GM21528 (cell line): ENCODE measurements at regions not wholly inside any gene's neighbourhood (a gene's known extent, or its start where the extent isn't known, plus 50 kb on each side); places are given as distances from the start of the nearest gene placed in this dataset.
"Not testable (repeated sequence)": the region's sequence is repeated elsewhere in the genome, so short reads cannot be mapped to it uniquely, and the experiment has no call there.

Experiments used
- ATAC-seq: cut with Tn5 transposase; IDR thresholded peaks from one replicate; pipeline ENCODE4 v1.9.1; 2021; ENCODE audit warnings: mild to moderate bottlenecking, moderate library complexity; ENCODE audit not compliant: unreplicated experiment, low FRiP score

- no peak for ATAC-seq
Measured at GRCh38 chr3:124132813-124133212, 140.9 kb upstream of the ROPN1 start.

GRCh38 chr3:124133366-124133940 is 141.5 kb upstream of the ROPN1 start:
- no peak for ATAC-seq

- no peak for ATAC-seq
Measured at GRCh38 chr3:124137216-124137615, 145.3 kb upstream of the ROPN1 start.

GRCh38 chr3:124138148-124138547 is 146.2 kb upstream of the ROPN1 start:
- no peak for ATAC-seq

GRCh38 chr3:124140746-124141145 is 148.8 kb upstream of the ROPN1 start:
- no peak for ATAC-seq

DNA sequence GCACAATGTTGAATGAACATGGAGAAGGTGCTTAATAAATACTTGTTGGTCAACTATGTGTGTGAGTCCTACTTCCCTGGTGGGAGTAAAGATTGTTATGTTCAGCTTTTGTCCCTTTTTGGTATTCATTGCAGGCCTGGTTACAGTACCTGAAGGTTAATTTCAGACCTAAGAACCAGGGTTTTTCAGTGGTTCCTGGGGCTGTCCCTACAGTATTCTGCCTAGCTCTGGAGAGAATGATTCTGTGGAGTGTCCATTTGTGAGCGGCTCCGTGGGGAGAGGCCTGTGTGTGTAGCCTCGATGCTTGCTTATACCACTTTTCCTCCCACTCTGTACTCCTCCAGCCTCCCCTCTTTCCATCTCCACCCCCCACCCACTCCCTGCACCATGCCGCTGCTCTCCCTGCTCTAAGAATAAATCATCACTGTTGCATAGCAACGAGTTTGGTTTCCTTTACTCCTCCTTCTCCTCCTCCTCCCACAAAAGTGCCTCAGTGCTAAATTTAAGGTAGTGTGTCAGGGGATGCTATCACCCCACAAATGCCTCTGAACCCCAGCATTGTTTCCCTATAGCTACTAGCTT is 150.6 kb upstream of the ROPN1 start:
- no peak for ATAC-seq

GRCh38 chr3:124143047-124143446 is 151.1 kb upstream of the ROPN1 start:
- no peak for ATAC-seq

- no peak for ATAC-seq
Measured at GRCh38 chr3:124144035-124144814, 152.3 kb upstream of the ROPN1 start.

DNA sequence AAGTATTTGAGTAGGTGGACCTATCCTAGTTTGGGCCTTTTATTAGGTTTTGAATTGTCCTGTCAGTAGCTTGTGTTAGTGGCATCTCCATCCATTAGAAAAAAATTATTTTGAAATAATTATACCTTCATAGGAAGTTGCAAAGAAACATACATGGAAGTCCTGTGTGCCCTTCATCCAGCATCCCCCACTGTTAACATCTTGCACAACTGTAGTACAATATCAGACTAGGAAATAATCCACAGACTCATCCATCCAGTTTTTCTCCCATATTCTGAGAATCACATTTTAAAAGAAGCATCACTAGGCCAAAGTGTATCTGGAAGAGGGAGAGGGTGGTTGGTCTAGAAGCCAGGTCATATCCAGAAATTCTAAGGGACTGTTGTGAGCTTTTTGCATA is 155.5 kb upstream of the ROPN1 start:
- no peak for ATAC-seq

- ATAC-seq = no peak
Measured at GRCh38 chr3:124147946-124148345, 156.0 kb upstream of the ROPN1 start.

DNA sequence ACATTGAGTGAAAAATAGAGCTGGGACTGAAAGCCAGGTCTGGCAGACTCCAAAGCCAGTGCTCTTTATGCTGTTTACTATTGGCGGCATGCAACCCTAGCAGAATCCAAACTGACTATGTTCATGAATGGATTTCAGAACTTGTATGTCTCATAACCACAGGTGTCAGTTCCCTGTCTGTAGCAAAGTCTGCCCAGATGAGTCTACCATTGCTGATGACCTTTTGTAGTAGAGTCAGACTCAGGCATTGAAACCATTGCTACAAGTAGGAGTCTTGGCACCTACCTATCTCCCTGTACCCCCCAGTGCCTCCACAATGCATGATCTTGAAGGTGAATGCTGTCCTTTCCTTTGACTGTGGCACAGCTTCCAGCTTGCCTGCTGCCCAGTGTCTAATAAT is 157.2 kb upstream of the ROPN1 start:
- ATAC-seq = no peak

GRCh38 chr3:124149771-124150170 is 157.8 kb upstream of the ROPN1 start:
- no peak for ATAC-seq

- ATAC-seq = not testable (repeated sequence)
Measured at GRCh38 chr3:124152891-124153290, 161.0 kb upstream of the ROPN1 start.

DNA sequence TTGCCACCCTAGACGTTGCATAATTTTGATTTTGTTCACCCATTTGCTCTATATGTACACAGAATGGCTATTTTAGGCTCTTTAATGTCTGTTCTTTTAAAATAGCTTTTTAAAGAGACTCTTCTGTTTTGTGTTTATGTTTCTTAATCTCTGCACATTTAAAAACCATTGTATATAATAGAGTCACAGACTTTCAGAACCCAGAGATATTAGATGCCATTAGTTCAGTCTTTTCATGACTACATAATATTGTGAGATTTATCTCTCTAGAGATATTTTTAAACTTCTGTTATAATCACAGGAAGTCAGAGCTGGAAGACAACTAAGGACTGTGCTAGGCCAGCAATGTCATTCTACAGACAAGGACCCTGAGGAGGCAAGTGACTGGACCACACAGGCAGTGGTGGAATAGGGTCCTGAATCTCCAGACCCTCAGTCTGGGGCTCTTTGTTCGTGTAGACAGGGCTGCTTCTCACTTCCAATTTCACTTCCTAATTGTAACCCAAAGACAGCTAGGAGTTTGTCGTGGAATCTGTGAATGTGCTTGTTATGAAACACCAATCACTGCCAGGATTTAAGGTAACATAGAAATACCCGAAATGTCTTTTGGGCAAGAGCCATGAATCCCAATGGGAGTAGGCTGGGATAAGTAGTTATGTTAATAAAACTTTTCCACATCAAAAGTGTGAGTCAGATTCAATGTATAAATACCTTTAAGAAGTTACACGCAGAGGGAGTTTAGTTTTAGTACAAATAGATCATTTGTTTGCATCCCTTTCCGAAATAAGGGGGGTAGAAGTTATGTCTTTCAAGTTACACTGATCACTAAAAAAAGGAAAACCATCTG is 165.2 kb upstream of the ROPN1 start:
- ATAC-seq = no peak

DNA sequence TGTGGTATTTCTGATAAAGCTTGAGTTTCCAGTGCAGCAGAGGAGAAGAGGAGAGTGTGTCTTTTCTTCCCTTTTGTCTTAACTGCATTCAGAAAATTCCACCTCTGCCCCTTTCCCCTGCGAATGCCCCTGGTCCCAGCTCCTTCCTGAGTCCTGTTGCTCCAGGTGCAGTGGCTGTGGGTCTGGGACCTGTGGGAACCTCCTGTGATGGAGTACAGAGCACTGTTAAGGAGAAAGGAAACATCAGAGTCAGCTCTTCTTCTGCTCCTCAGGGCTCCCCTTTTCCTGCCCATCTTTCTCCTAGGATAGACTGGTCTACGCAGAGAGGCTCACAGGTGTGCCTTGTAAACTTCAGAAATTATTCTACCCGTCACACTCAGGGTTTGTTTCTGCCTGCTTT is 165.8 kb upstream of the ROPN1 start:
- ATAC-seq = no peak

DNA sequence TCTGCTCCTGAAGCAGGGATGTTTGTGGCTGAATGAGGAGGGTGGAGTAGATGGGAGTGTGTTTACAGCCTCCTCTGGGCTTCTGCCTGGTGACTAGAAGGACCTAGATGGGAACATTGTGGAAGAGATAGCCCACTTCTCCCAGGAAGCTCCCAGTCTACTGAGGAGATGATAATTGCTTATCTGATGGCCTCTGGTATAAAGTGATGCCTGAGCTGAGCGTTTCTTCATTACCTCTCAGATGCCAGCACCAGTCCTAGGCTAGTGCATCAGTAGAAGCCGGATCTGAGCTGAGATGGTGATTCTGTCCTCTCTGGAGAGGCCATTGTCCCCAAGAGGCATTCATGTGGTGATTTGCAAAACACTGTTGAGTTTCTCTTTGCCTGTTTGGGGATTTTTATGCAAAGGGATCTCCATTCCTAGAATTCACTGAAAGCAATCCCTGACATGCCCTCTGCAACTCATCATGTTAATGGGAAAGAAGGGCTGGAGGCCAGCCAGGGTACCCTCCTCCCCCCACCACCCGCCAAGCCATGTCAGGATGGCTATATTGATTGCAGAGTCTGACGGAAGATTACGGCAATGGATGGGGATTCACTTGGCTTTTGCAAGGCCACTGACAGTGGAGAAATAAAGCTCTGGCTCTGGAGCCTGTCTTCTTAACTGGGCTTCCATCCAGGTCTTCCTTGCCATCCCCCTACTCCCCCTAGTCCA is 166.4 kb upstream of the ROPN1 start:
- ATAC-seq = no peak

- no peak for ATAC-seq
Measured at GRCh38 chr3:124161448-124161847, 169.5 kb upstream of the ROPN1 start.

DNA sequence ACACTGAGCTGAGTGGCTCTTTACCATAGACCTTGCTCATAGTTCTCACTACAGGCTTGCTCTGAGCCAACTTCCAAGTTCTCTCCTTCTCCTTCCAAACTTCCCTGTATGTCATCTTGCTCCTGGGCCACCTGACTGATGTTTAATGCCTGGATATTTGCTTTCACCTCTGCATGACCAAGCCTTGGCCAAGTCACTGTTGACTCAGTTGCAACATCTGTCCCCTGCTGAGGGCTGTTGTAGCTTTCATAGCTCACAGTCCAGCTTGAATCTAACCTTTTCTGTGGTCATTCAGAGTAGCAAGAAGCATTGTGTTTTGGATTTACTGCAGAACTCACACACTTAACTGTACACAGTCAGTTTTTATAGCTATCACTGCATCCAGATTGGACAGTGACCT is 171.8 kb upstream of the ROPN1 start:
- no peak for ATAC-seq

DNA sequence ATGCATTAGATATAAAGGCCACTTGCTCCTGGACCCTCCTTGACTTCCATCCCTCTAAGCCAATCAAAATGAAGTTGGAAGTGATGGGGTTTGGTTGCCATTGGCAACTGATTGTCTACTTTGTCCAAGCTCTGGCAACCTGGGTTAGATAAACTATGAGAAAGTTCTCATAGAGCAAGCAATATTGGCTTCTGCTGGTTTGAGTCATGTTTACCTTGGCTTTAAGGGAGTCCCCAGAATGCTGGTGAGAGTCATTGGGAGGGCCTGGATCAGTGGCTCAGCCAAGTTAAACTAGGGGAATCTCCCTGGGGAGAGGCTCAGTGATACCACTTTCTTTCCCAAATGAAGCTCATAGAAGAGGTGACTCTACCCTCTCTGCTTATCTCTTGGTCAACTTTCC is 176.3 kb upstream of the ROPN1 start:
- ATAC-seq = no peak

- ATAC-seq = no peak
Measured at GRCh38 chr3:124172283-124172682, 180.4 kb upstream of the ROPN1 start.
